Endothelial cell of umbilical vein (primary cell): ENCODE measurements at regions not wholly inside any gene's neighbourhood (a gene's known extent, or its start where the extent isn't known, plus 50 kb on each side); places are given as distances from the start of the nearest gene placed in this dataset.

Experiments
- BruUV-seq: library from RNA; stranded (reverse); fragments of 400-500 nt; replicated peaks from 2 replicates; lab custom pipeline; 2021; lab: Mats Ljungman, UMichigan
- CTCF ChIA-PET: fragments of 300-600, 350-600 bp; sonication (Branson Sonifier 250); formaldehyde crosslinking; loops from one replicate; lab custom pipeline; 2021; ENCODE audit warnings: antibody characterized with exemption, inconsistent platforms; lab: Charles Lee
- POLR2A ChIA-PET: fragments of 300-600, 350-600 bp; sonication (Branson Sonifier 250); formaldehyde crosslinking; loops from one replicate; lab custom pipeline; 2021; ENCODE audit warnings: antibody characterized with exemption, inconsistent platforms; lab: Charles Lee
- DNase-seq: peaks from one replicate; pipeline ENCODE4 v3.0.0-alpha.2; 2011; ENCODE audit warnings: low read depth, low spot score
- FAIRE-seq: peaks from 2 replicates; lab custom pipeline; 2011; peaks lifted over from hg19 to GRCh38; lab: Jason Lieb, UNC
- H2AFZ ChIP-seq: 2 replicates; pipeline ENCODE4 v1.6.0; 2012; ENCODE audit warnings: low read depth, low read length, control low read depth, inconsistent platforms
- H3K27ac ChIP-seq: 2 replicates; pipeline ENCODE4 v1.5.1; 2011; ENCODE audit warnings: low read depth, mild to moderate bottlenecking, control low read depth, low read length, moderate library complexity; ENCODE audit not compliant: insufficient read depth
- H3K27me3 ChIP-seq, 2 experiments: 2 replicates each; pipeline versions ENCODE4 v1.6.0 to v1.6.1; 2011; ENCODE audit warnings: low read length in 2 of 2, mixed read lengths in 1 of 2; ENCODE audit not compliant: control insufficient read depth in 2 of 2, insufficient read depth in 2 of 2
- H3K36me3 ChIP-seq, 2 experiments: 2 replicates in 1 of 2; 3 replicates in 1 of 2; pipeline ENCODE4 v1.5.1; 2011; ENCODE audit warnings: low read length in 2 of 2, mild to moderate bottlenecking in 1 of 2, moderate library complexity in 1 of 2; ENCODE audit not compliant: control insufficient read depth in 2 of 2, insufficient read depth in 2 of 2; ENCODE audit errors: extremely low read depth in 1 of 2
- H3K4me1 ChIP-seq: 3 replicates; pipeline ENCODE4 v1.5.1; 2011; ENCODE audit warnings: mild to moderate bottlenecking, low read length; ENCODE audit not compliant: control insufficient read depth, insufficient read depth; ENCODE audit errors: extremely low read depth
- H3K4me2 ChIP-seq: 2 replicates; pipeline ENCODE4 v1.6.1; 2011; ENCODE audit warnings: low read length, control low read depth, mixed read lengths; ENCODE audit not compliant: insufficient read depth
- H3K4me3 ChIP-seq, 3 experiments: fragments of 200-600 bp in 1 of 3; sonication (generic), shearing (Covaris generic) in 1 of 3; replicated peaks in 1 of 3; 2 replicates each; pipeline ENCODE4 v1.5.1; 2011 to 2016; ENCODE audit warnings: control low read depth in 3 of 3, low read length in 3 of 3, mild to moderate bottlenecking in 2 of 3, inconsistent platforms in 1 of 3, low read depth in 1 of 3, moderate library complexity in 1 of 3; ENCODE audit not compliant: insufficient read depth in 1 of 3
- H3K79me2 ChIP-seq: 2 replicates; pipeline ENCODE4 v1.6.0; 2012; ENCODE audit warnings: low read length, inconsistent platforms; ENCODE audit not compliant: control insufficient read depth, insufficient read depth
- H3K9ac ChIP-seq: replicated peaks from 2 replicates; pipeline ENCODE3; 2011; ENCODE audit warnings: low read length, control low read depth; ENCODE audit not compliant: insufficient read depth; ENCODE audit errors: extremely low read depth
- H3K9me1 ChIP-seq: replicated peaks from 3 replicates; pipeline ENCODE4 v1.6.0; 2011; ENCODE audit warnings: mild to moderate bottlenecking, low read length; ENCODE audit not compliant: control insufficient read depth, insufficient read depth; ENCODE audit errors: extremely low read depth
- H3K9me3 ChIP-seq: replicated peaks from 2 replicates; pipeline ENCODE4 v1.5.1; 2012; ENCODE audit warnings: low read length, inconsistent platforms; ENCODE audit not compliant: control insufficient read depth, insufficient read depth
- H4K20me1 ChIP-seq: replicated peaks from 2 replicates; pipeline ENCODE3; 2011; ENCODE audit warnings: mild to moderate bottlenecking, low read length; ENCODE audit not compliant: control insufficient read depth, insufficient read depth; ENCODE audit errors: extremely low read depth
- CTCF ChIP-seq, 2 donors: IDR thresholded peaks; 1 replicate in 1 of 2; 2 replicates in 1 of 2; pipeline ENCODE4 v1.5.1; 2011; ENCODE audit warnings: low read length in 2 of 2, mild to moderate bottlenecking in 2 of 2, moderate library complexity in 2 of 2, control low read depth in 1 of 2, inconsistent platforms in 1 of 2, low read depth in 1 of 2; ENCODE audit not compliant: insufficient read depth in 1 of 2; ENCODE audit errors: extremely low read depth in 1 of 2
- EZH2 ChIP-seq: IDR thresholded peaks from 2 replicates; pipeline ENCODE4 v1.6.1; 2012; ENCODE audit warnings: borderline replicate concordance, low read depth, mild to moderate bottlenecking, moderate library complexity, low read length, inconsistent platforms; ENCODE audit not compliant: severe bottlenecking
- FOS ChIP-seq: IDR thresholded peaks from 2 replicates; pipeline ENCODE4 v1.6.1; 2011; ENCODE audit warnings: mild to moderate bottlenecking, low read length, moderate library complexity, borderline replicate concordance; ENCODE audit not compliant: insufficient read depth
- GATA2 ChIP-seq: IDR thresholded peaks from 2 replicates; pipeline ENCODE4 v1.7.0; 2011; ENCODE audit warnings: low read depth, mild to moderate bottlenecking, moderate library complexity, mixed read lengths, low read length; ENCODE audit not compliant: insufficient read length, insufficient read depth
- JUN ChIP-seq: IDR thresholded peaks from 2 replicates; pipeline ENCODE4 v1.6.1; 2011; ENCODE audit warnings: borderline replicate concordance, low read depth; ENCODE audit not compliant: insufficient read length, insufficient read depth
- MAX ChIP-seq: IDR thresholded peaks from 2 replicates; pipeline ENCODE4 v1.6.1; 2011; ENCODE audit not compliant: insufficient read depth, insufficient read length
- MYC ChIP-seq: IDR thresholded peaks from one replicate; pipeline ENCODE4 v1.6.1; 2011; ENCODE audit warnings: mild to moderate bottlenecking, low read depth, low read length
- POLR2A ChIP-seq: IDR thresholded peaks from 2 replicates; pipeline ENCODE4 v1.6.1; 2012; ENCODE audit warnings: low read depth, mild to moderate bottlenecking, control low read depth, low read length
- POLR2AphosphoS5 ChIP-seq: IDR thresholded peaks from 2 replicates; pipeline ENCODE4 v1.6.1; 2012; ENCODE audit warnings: low read depth, mild to moderate bottlenecking, control low read depth, low read length, moderate library complexity; ENCODE audit not compliant: insufficient read depth
- dilution Hi-C: fragments of 300-500 bp; cut with MboI; formaldehyde crosslinking; loops from one replicate; pipeline ENCODE4 v1.15.0; 2019; ENCODE audit warnings: low sequenced_read_pairs; ENCODE audit not compliant: extremely low pct_ligation_motif_present
- intact Hi-C: fragments of 100-400 bp; cut with micrococcal nuclease; formaldehyde crosslinking; loops from one replicate; pipeline ENCODE4 v1.10.0; 2022

GRCh38 chr13:72456486-72456885, 270.9 kb downstream of the MZT1 start:
- no peak overlapping the region for H3K9ac ChIP-seq
- H4K20me1 ChIP-seq: no peaks in the 10 kb centered on the region
- H3K4me3 ChIP-seq: no peak overlapping the region
- H3K9me1 ChIP-seq: no peaks in the 10 kb centered on the region
- ChIA-PET CTCF (interaction anchor here (0.7 kb wide), 1 partner anchor 242 kb away, joined by 3 read pairs; no protein-coding TSS in a partner anchor), POLR2A (no interaction called here)
- H3K79me2 ChIP-seq: no peaks in the 10 kb centered on the region
- dilution Hi-C loops (no loop called here), intact Hi-C loops (no loop called here)
- no peaks in the 10 kb centered on the region for H3K36me3 ChIP-seq
- no peak for FAIRE-seq
- TF ChIP-seq GATA2: no peak
- TF ChIP-seq POLR2A: no peak
- no peak for TF ChIP-seq JUN
- no peak for TF ChIP-seq FOS
- TF ChIP-seq MYC: no peak
- no peak for TF ChIP-seq CTCF (IDR thresholded peaks at IDR 0.05; ENCODE audit: extremely low read depth in 1 of 2, insufficient read depth in 1 of 2, low read depth in 1 of 2, low read length in 2 of 2)
- TF ChIP-seq MAX: no peak
- H3K27ac ChIP-seq: no peak overlapping the region
- no peak overlapping the region for H2AFZ ChIP-seq
- no peaks in the 10 kb centered on the region for H3K9me3 ChIP-seq
- H3K4me1 ChIP-seq: no peaks in the 10 kb centered on the region
- no peak overlapping the region for H3K4me2 ChIP-seq
- no TSS peak for BruUV-seq
- no peaks in the 10 kb centered on the region for H3K27me3 ChIP-seq
- no peak for DNase-seq

- ChIA-PET POLR2A (no interaction called here), CTCF (no interaction called here)
- Histone ChIP-seq H4K20me1 (no peaks in the 10 kb centered on the region), H3K79me2 (no peaks in the 10 kb centered on the region), H3K27me3 (no peaks in the 10 kb centered on the region), H3K4me3 (no peak overlapping the region), H3K4me1 (no peaks in the 10 kb centered on the region), H3K27ac (no peak overlapping the region), H3K9me3 (no peaks in the 10 kb centered on the region), H3K36me3 (no peaks in the 10 kb centered on the region), H2AFZ (no peak overlapping the region), H3K9me1 (no peaks in the 10 kb centered on the region), H3K4me2 (no peak overlapping the region), H3K9ac (no peak overlapping the region)
- FAIRE-seq (no peak), DNase-seq (no peak)
- no TSS peak for BruUV-seq
- no peak for TF ChIP-seq POLR2AphosphoS5
- no peak for TF ChIP-seq POLR2A
- no peak for TF ChIP-seq CTCF (IDR thresholded peaks at IDR 0.05; ENCODE audit: extremely low read depth in 1 of 2, insufficient read depth in 1 of 2, low read depth in 1 of 2, low read length in 2 of 2)
- TF ChIP-seq GATA2: no peak
- no peak for TF ChIP-seq MAX
- TF ChIP-seq JUN: no peak
- no peak for TF ChIP-seq EZH2
- no peak for TF ChIP-seq MYC
- no peak for TF ChIP-seq FOS
- intact Hi-C loops (no loop called here), dilution Hi-C loops (no loop called here)
Measured at GRCh38 chr13:72453161-72453560, 274.3 kb downstream of the MZT1 start.
